Esophagus muscularis mucosa (tissue), 4 donors: ENCODE measurements at regions not wholly inside any gene's neighbourhood (a gene's known extent, or its start where the extent isn't known, plus 50 kb on each side); places are given as distances from the start of the nearest gene placed in this dataset.

ENCODE experiments used
- EP300 ChIP-seq: sonication (generic); formaldehyde crosslinking; IDR thresholded peaks from one replicate; pipeline ENCODE4 v1.6.1; 2017; ENCODE audit warnings: antibody characterized with exemption
- POLR2A ChIP-seq: fragments of 450-650 bp; IDR thresholded peaks from one replicate; pipeline ENCODE4 v1.6.1; 2017; ENCODE audit warnings: antibody characterized with exemption, moderate library complexity, mild to moderate bottlenecking, low read depth
- POLR2AphosphoS5 ChIP-seq, 2 donors: sonication (generic); formaldehyde crosslinking; IDR thresholded peaks; one replicate each; pipeline ENCODE4 v1.6.1; 2017; ENCODE audit warnings: antibody characterized with exemption in 2 of 2
- TF ChIP-seq, protein P1 (sequence below), 3 experiments: fragments of 200-600 bp in 2 of 3; fragments of 450-650 bp in 1 of 3; sonication (generic) in 2 of 3; IDR thresholded peaks; one replicate each; pipeline ENCODE4 v1.5.1; 2017 to 2019; ENCODE audit warnings: antibody characterized with exemption in 3 of 3, mild to moderate bottlenecking in 2 of 3, moderate library complexity in 1 of 3

- TF ChIP-seq, protein P1, sequence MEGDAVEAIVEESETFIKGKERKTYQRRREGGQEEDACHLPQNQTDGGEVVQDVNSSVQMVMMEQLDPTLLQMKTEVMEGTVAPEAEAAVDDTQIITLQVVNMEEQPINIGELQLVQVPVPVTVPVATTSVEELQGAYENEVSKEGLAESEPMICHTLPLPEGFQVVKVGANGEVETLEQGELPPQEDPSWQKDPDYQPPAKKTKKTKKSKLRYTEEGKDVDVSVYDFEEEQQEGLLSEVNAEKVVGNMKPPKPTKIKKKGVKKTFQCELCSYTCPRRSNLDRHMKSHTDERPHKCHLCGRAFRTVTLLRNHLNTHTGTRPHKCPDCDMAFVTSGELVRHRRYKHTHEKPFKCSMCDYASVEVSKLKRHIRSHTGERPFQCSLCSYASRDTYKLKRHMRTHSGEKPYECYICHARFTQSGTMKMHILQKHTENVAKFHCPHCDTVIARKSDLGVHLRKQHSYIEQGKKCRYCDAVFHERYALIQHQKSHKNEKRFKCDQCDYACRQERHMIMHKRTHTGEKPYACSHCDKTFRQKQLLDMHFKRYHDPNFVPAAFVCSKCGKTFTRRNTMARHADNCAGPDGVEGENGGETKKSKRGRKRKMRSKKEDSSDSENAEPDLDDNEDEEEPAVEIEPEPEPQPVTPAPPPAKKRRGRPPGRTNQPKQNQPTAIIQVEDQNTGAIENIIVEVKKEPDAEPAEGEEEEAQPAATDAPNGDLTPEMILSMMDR (IDR thresholded peaks at IDR 0.05) = no peak
- no peak for TF ChIP-seq POLR2A
- no peak for TF ChIP-seq EP300
- no peak for TF ChIP-seq POLR2AphosphoS5 (IDR thresholded peaks at IDR 0.05)
Measured at GRCh38 chr10:37439826-37440225, 314.4 kb downstream of the ANKRD30A start.
